MM.1S (cell line): ENCODE measurements at regions not wholly inside any gene's neighbourhood (a gene's known extent, or its start where the extent isn't known, plus 50 kb on each side); places are given as distances from the start of the nearest gene placed in this dataset.

Experiments
- DNase-seq: peaks from one replicate; pipeline ENCODE4 v3.0.0-alpha.2; 2015
- H2AFZ ChIP-seq: fragments of 300-600 bp; sonication (generic); 2 replicates; pipeline ENCODE4 v1.6.0; 2016; ENCODE audit warnings: antibody characterized with exemption, low read length
- H3F3A ChIP-seq: fragments of 300-600 bp; sonication (generic); 2 replicates; pipeline ENCODE4 v1.6.1; 2016; ENCODE audit warnings: mild to moderate bottlenecking, antibody characterized with exemption, low read length, moderate library complexity, mixed read lengths; ENCODE audit not compliant: insufficient read depth
- H3K27ac ChIP-seq: fragments of 300-600 bp; sonication (generic); 2 replicates; pipeline ENCODE4 v1.5.1; 2016; ENCODE audit warnings: mild to moderate bottlenecking, low read length
- H3K27me3 ChIP-seq: fragments of 300-600 bp; sonication (generic); replicated peaks from 2 replicates; pipeline ENCODE4 v1.6.0; 2016; ENCODE audit warnings: low read length; ENCODE audit not compliant: insufficient read depth
- H3K36me3 ChIP-seq: fragments of 300-600 bp; sonication (generic); replicated peaks from 2 replicates; pipeline ENCODE4 v1.6.1; 2016; ENCODE audit warnings: mild to moderate bottlenecking, low read length, mixed read lengths; ENCODE audit not compliant: insufficient read depth
- H3K4me1 ChIP-seq: fragments of 300-600 bp; sonication (generic); 2 replicates; pipeline ENCODE4 v1.6.1; 2016; ENCODE audit warnings: low read length, mixed read lengths
- H3K4me2 ChIP-seq: fragments of 300-600 bp; sonication (generic); 2 replicates; pipeline ENCODE4 v1.6.0; 2016; ENCODE audit warnings: low read depth, low read length
- H3K4me3 ChIP-seq: fragments of 300-600 bp; sonication (generic); 2 replicates; pipeline ENCODE4 v1.5.1; 2016; ENCODE audit warnings: low read length, mixed read lengths
- H3K79me2 ChIP-seq: fragments of 300-600 bp; sonication (generic); 2 replicates; pipeline ENCODE4 v1.6.1; 2016; ENCODE audit warnings: mixed run types, low read length, mixed read lengths
- H3K9ac ChIP-seq: fragments of 300-600 bp; sonication (generic); 2 replicates; pipeline ENCODE4 v1.6.1; 2016; ENCODE audit warnings: low read length, mixed read lengths
- H3K9me2 ChIP-seq: fragments of 300-600 bp; sonication (generic); replicated peaks from 2 replicates; pipeline ENCODE4 v1.6.1; 2016; ENCODE audit warnings: mild to moderate bottlenecking, low read length, mixed read lengths; ENCODE audit not compliant: insufficient read depth
- H3K9me3 ChIP-seq: fragments of 300-600 bp; sonication (generic); replicated peaks from 2 replicates; pipeline ENCODE4 v1.6.1; 2016; ENCODE audit warnings: mild to moderate bottlenecking, low read length, mixed read lengths; ENCODE audit not compliant: insufficient read depth
- H4K20me1 ChIP-seq: fragments of 300-600 bp; sonication (generic); 2 replicates; pipeline ENCODE4 v1.6.1; 2016; ENCODE audit warnings: mild to moderate bottlenecking, low read length, moderate library complexity, mixed read lengths; ENCODE audit not compliant: insufficient read depth
- CTCF ChIP-seq: fragments of 300-600 bp; sonication (generic); IDR thresholded peaks from 2 replicates; pipeline ENCODE4 v1.5.1; 2016; ENCODE audit warnings: antibody characterized with exemption, low read length, mixed read lengths
- EZH2 ChIP-seq: fragments of 300-600 bp; sonication (generic); optimal IDR thresholded peaks from 2 replicates; pipeline ENCODE3; 2017; ENCODE audit warnings: low read depth, mild to moderate bottlenecking, antibody characterized with exemption, low read length, mixed read lengths
- EZH2phosphoT487 ChIP-seq: fragments of 300-600 bp; sonication (generic); IDR thresholded peaks from 2 replicates; pipeline ENCODE4 v1.6.1; 2018; ENCODE audit warnings: antibody characterized with exemption, low read length

DNA sequence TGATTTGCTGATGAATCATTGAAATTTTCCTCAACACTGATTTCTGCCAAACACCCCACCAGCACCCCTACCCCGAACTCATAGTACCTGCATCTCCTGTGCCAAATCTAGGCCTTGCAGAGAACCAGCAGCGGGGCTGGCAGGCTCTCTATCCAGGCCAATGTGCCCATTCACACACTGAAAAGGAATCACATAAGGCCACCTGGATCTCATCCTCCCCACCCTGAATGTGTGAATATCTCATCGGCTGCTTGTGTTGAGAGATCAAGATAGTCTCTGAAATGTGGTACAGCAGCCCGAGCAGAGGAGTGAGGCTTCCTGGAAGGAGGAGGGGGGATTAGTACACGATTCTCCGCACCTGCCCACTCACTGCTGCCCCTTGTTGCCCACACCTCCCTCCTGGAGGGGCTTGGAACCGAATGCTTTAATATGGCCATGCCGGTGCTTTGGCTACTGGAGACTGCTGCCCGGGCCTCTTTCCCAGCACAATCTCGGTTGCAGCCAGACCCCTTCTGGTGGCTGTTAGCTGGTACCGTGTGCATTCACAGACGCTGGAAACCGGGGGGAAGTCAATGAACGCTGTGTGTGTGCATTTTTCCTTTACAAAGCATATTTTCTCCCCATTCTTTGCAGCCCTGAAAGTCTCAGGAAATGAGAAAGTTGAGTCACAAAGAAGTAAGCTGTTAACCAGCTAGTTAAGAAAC lies 619.5 kb downstream of the MATN1 start:
- Histone ChIP-seq H3K9ac (no peak overlapping the region), H3K4me2 (no peak overlapping the region), H2AFZ (no peak overlapping the region), H3K9me3 (no peaks in the 10 kb centered on the region), H3K4me3 (no peak overlapping the region), H3K4me1 (no peaks in the 10 kb centered on the region), H3F3A (no peaks in the 10 kb centered on the region), H3K27me3 (peaks cover 91% of the 10 kb centered on the region), H3K36me3 (no peaks in the 10 kb centered on the region), H3K27ac (no peak overlapping the region), H3K79me2 (no peaks in the 10 kb centered on the region), H3K9me2 (no peaks in the 10 kb centered on the region), H4K20me1 (no peaks in the 10 kb centered on the region)
- no peak for DNase-seq
- no peak for TF ChIP-seq EZH2phosphoT487
- TF ChIP-seq EZH2 = no peak
- TF ChIP-seq CTCF = no peak

DNA sequence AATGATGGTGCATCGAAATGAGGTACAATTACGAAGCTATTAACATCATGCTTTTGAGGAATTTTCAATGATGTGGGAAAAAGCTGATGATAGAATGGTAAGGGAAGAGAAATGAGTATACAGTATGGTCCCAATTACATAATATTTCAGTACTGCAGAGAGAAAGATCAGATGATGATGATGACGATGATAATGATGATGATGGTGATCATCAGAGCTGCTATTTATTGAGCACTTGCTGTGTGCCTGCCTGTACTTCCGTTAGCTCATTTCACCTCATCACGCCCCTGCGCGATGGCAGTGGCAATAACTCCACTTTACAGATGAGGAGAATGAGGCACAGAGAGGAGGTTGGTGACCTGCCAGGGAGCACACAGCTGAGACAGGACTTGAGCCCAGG lies 620.8 kb downstream of the MATN1 start:
- Histone ChIP-seq H3K9me2 (no peaks in the 10 kb centered on the region), H3K4me2 (no peak overlapping the region), H3F3A (no peaks in the 10 kb centered on the region), H3K27ac (no peak overlapping the region), H3K4me3 (no peak overlapping the region), H3K4me1 (no peaks in the 10 kb centered on the region), H4K20me1 (no peaks in the 10 kb centered on the region), H3K9ac (no peak overlapping the region), H3K9me3 (no peaks in the 10 kb centered on the region), H3K79me2 (no peaks in the 10 kb centered on the region), H3K27me3 (peaks cover 85% of the 10 kb centered on the region), H3K36me3 (no peaks in the 10 kb centered on the region), H2AFZ (no peak overlapping the region)
- DNase-seq = no peak
- no peak for TF ChIP-seq CTCF
- no peak for TF ChIP-seq EZH2phosphoT487
- no peak for TF ChIP-seq EZH2

- H3K79me2 ChIP-seq = no peaks in the 10 kb centered on the region
- no peak overlapping the region for H3K4me2 ChIP-seq
- H3K9me2 ChIP-seq = no peaks in the 10 kb centered on the region
- no peaks in the 10 kb centered on the region for H3K4me1 ChIP-seq
- H3K9me3 ChIP-seq = no peaks in the 10 kb centered on the region
- no peaks in the 10 kb centered on the region for H3K36me3 ChIP-seq
- peaks cover 76% of the 10 kb centered on the region for H3K27me3 ChIP-seq
- no peak overlapping the region for H3K27ac ChIP-seq
- no peak overlapping the region for H3K9ac ChIP-seq
- H2AFZ ChIP-seq = no peak overlapping the region
- H4K20me1 ChIP-seq = no peaks in the 10 kb centered on the region
- H3K4me3 ChIP-seq = no peak overlapping the region
- H3F3A ChIP-seq = no peaks in the 10 kb centered on the region
- TF ChIP-seq CTCF = no peak
- no peak for TF ChIP-seq EZH2
- no peak for TF ChIP-seq EZH2phosphoT487
- DNase-seq = no peak
Observed at GRCh38 chr1:30101487-30102227, 621.7 kb downstream of the MATN1 start.
